ENCODE measurements at regions not wholly inside any gene's neighbourhood (a gene's known extent, or its start where the extent isn't known, plus 50 kb on each side); places are given as distances from the start of the nearest gene placed in this dataset.

DNA sequence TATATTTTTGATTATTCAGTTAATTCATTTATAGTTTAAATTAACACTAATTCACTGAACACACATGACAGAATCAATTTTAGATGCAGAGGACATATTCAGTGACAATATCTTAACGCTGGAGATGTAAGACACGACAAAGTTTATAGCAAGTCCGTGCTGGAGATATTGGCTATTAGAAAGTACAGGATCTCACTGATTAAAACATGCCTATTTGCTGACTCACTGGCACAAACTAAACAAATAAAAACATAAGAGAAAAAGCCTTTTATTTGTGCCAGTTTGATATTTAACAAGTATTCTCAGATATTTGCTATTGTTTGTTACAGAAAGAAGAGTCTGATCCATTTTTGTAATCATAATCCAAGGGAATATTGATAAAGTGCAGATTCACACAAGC lies 1122.9 kb upstream of the B3GALT2 start:
- no peak for DNase-seq (ENCODE audit: low read depth in 2 of 3, low spot score in 2 of 3)

DNA sequence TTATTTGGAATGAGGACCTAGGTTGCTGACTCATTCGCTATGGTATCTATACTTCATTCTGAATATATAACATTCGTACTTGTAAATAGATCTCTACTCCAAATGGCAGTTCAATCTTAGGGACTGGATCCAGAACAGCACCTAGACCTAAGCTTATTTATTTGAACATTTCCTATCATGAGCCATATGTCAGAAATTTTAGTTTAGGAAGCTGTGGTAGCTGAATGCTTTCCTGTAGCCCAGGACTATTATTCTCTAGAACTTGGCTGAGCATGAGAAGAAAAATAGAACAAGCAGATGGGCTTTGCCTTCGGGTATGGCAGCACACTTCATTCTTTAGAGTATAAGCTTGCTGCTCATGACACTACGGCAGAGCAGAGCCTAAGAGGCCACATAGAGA lies 1114.4 kb upstream of the B3GALT2 start:
- peak in 1 of 3 donors; percentile 21 for DNase-seq (ENCODE audit: low read depth in 2 of 3, low spot score in 2 of 3)

GRCh38 chr1:194300340-194300739 lies 1113.9 kb upstream of the B3GALT2 start:
- DNase-seq (ENCODE audit: low read depth in 2 of 3, low spot score in 2 of 3): no peak

DNA sequence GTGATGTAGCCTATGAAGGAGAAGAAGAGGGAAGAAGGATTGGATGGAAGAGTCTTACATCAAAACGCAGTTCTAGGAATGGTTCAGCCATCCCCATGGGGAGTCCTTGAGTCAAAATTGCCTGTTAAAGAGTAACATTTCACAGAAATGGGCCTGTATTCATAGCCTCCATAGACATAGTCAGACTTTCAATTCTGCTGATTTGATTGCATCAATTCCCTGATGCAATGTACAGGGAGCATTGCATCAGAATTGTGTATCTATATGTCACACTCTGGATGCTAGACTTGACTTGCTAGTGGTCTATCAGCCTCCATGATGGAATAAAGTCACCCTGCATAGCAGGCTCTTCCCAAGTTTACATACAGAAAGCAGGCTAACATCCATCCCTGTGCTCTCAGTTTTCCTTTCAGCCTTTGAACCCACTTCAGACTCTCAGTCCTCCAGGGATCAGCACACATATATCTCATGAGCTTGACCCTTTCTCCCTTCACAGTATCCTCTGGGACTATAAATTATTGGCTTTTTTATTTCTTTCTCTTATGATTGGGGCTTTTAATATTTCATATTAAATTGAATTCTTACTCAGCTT lies 1111.7 kb upstream of the B3GALT2 start:
- DNase-seq (ENCODE audit: low read depth in 2 of 3, low spot score in 2 of 3): no peak

- DNase-seq (ENCODE audit: low read depth in 2 of 3, low spot score in 2 of 3): no peak
Observed at GRCh38 chr1:194297094-194297493, 1110.7 kb upstream of the B3GALT2 start.

DNA sequence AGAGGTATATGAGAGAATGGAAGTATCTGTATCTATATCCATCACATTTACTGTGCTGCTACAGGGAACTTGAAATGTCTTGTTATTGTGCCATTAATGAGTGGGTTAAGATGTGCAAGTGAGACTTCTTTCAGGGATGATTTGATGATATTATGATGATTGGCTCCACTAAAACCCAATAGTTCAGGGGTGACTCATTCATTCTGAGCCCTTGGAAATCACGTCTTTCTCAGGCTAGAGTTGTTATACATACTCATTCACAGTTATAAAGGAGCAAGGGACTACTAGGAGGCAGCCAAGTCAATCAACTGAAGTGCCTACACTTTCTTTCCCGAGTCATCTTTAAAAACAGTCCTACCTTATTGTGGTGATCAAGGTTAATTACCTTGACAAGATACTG lies 1109.8 kb upstream of the B3GALT2 start:
- DNase-seq (ENCODE audit: low read depth in 2 of 3, low spot score in 2 of 3): no peak

DNA sequence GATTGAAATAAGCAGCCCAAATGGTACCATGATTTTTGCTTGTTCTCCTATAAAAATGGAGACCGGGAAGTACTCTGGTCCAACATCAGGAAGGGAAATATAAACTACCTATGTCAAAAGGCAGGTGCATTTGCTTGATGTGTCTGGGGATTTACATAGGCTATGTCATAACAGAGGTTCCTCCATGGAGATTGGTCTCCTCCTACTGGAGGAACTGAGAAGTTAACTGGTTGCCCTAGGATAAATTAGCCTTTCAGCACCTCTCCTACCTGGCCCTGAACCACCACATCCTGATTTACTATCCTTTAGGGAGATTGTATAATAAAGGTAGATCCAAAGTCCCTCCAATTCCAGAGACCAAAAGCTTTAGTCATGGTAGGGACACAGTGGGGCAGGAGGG lies 1109.3 kb upstream of the B3GALT2 start:
- DNase-seq (ENCODE audit: low read depth in 2 of 3, low spot score in 2 of 3): peak; percentile 35 to 76 (median 54)

- DNase-seq (ENCODE audit: low read depth in 2 of 3, low spot score in 2 of 3): no peak
Observed at GRCh38 chr1:194293851-194294405, 1107.5 kb upstream of the B3GALT2 start.

GRCh38 chr1:194292966-194293365 lies 1106.6 kb upstream of the B3GALT2 start:
- no peak for DNase-seq (ENCODE audit: low read depth in 2 of 3, low spot score in 2 of 3)

- peak; percentile 35 to 90 (median 61) for DNase-seq (ENCODE audit: low read depth in 2 of 3, low spot score in 2 of 3)
Observed at GRCh38 chr1:194289569-194290266, 1103.3 kb upstream of the B3GALT2 start.

- no peak for DNase-seq (ENCODE audit: low read depth in 2 of 3, low spot score in 2 of 3)
Observed at GRCh38 chr1:194288238-194288637, 1101.8 kb upstream of the B3GALT2 start.

- DNase-seq (ENCODE audit: low read depth in 2 of 3, low spot score in 2 of 3): peak in 1 of 3 donors; percentile 24
Observed at GRCh38 chr1:194281376-194281775, 1095.0 kb upstream of the B3GALT2 start.

DNA sequence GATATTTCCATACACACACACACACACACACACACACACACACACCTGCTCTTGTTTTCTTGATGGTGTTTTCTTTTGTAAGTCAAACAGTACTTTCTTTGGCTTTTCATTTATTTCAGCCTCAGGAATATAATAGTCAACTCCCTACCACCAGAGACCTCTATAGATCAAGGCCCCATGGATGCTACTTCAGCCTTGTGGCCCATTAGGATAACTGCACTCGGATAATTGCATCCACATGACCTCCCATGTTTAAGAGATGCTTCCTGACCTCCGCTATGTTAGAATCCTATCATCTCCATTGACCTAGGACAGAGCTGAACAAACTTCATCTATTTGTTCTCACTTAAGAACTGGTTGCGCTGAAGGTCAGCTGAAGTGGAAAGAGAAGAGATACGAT lies 1094.0 kb upstream of the B3GALT2 start:
- no peak for DNase-seq (ENCODE audit: low read depth in 2 of 3, low spot score in 2 of 3)

DNA sequence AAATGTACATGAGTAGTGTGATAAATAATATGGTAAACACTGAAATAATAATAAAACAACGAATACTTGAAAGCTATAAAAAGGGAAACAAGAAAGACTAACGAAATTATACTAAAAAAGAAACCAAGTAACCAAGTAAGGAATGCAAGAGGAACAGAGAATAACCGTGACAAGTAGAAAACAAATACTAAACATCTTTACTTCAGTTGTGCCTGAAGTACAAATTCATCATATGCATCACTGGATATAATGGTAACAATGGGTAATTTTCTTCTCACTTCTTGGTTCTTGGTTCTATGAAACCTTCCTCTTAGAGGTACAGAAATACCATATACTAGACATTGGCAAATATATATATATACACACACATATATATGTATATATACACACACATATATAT lies 1093.6 kb upstream of the B3GALT2 start:
- DNase-seq (ENCODE audit: low read depth in 2 of 3, low spot score in 2 of 3): no peak

- DNase-seq (ENCODE audit: low read depth in 2 of 3, low spot score in 2 of 3): no peak
Observed at GRCh38 chr1:194277927-194278326, 1091.5 kb upstream of the B3GALT2 start.

DNA sequence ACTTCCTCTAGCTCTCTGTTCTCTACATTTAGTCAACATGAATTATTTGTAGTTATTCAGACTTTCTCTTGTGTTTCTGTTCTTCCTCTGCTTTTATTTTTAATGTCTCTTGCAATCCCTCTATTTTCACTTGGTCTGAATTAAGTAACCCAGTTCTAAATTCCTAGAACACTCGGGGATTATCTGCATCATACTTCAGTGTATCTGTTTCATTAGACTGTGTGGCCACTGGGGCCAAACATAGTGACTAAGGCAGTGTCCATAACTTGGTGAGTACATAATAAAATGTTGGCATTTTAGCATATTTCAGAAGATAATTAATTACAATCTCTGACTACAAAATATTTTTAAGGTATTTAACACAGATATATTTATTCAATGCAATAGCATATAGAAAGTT lies 1087.2 kb upstream of the B3GALT2 start:
- DNase-seq (ENCODE audit: low read depth in 2 of 3, low spot score in 2 of 3): no peak

- no peak for DNase-seq (ENCODE audit: low read depth in 2 of 3, low spot score in 2 of 3)
Observed at GRCh38 chr1:194268839-194269238, 1082.4 kb upstream of the B3GALT2 start.

DNA sequence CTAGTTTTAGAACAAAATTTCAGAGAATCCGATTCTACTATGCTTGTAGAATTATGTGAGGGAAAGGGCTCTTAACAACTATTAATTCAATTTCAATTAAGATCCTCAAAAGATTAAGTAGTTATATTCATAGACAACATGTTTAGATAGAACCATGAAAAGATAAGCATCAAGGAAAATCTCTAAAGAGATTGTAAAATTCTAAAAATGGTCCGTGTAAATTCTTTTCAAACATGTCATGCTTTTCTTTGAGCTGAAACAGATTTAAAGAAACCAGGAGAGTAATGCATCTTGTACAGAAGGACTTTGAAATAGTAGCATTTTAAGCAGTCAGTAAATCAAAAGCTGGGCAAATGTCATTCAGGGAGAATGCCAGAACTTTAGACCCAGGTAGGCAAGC lies 1080.6 kb upstream of the B3GALT2 start:
- DNase-seq (ENCODE audit: low read depth in 2 of 3, low spot score in 2 of 3): no peak

DNA sequence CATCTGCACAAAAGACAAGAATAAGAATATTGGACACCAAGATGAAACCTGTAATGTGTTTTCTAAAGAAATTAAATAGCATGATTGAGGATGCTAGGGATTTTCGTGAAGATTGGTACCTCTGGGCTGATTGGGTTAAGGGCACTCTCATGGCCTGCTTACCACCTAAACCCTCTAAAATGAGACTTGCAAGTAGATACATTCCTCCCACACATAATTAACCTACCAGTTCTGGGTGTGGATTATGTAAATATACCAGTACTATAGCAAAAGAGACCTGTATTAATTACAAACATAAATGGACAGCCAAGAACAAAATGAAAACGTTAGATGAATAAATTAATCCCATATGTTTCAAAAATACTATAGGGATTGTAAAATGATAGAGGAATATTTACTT lies 1069.6 kb upstream of the B3GALT2 start:
- DNase-seq (ENCODE audit: low read depth in 2 of 3, low spot score in 2 of 3): no peak

- no peak for DNase-seq (ENCODE audit: low read depth in 2 of 3, low spot score in 2 of 3)
Observed at GRCh38 chr1:194252199-194252598, 1065.8 kb upstream of the B3GALT2 start.

GRCh38 chr1:194241215-194241614 lies 1054.8 kb upstream of the B3GALT2 start:
- DNase-seq (ENCODE audit: low read depth in 2 of 3, low spot score in 2 of 3): no peak

DNA sequence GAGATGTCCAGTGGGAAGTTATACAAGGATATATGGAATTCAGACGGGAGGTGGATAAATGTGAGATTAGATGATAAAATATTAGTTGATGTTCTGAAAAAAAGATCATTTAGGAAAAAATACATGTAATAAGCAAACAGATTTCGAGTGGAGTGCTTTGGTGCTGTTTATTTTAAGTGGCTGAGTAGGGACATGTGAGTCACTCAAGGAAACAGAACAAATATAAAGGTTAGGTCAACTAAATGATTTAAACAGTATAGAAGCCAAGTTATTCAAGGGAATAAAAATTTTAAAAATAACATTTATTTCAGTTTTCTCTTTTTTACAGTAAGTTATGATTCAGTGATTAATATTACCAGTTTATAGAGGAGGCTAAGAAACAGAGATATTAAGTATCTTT lies 1046.7 kb upstream of the B3GALT2 start:
- DNase-seq (ENCODE audit: low read depth in 2 of 3, low spot score in 2 of 3): no peak

All from hematopoietic multipotent progenitor cell (in vitro differentiated cells).